ENCODE measurements at regions not wholly inside any gene's neighbourhood (a gene's known extent, or its start where the extent isn't known, plus 50 kb on each side); places are given as distances from the start of the nearest gene placed in this dataset.
"Not testable (repeated sequence)": the region's sequence is repeated elsewhere in the genome, so short reads cannot be mapped to it uniquely, and the experiment has no call there.

DNA sequence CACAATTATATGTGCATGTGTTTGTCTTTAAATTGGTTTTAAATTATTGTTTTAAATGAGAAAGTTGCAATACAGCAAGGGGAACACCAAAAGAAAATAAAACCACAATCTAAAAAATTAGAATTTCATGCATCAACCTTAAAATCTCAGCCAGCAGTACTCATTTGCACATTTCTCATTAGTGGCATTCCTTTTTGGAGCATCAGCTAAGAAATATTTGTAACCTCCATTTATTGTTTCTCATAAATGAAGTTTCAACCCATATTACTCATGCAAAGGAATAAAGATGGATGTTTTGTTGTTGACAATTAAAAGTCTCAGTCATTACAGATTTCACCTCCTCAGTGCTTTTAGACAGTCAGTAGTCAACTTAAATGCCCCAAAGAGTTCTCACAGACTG is 160.1 kb downstream of the TBX15 start:
- in situ Hi-C loops (cut with HindIII; ENCODE audit: low pct_unique_long_range_greater_than_20kb, low sequenced_read_pairs) = no loop called here
- DNase-seq (ENCODE audit: low read depth) = no peak

DNA sequence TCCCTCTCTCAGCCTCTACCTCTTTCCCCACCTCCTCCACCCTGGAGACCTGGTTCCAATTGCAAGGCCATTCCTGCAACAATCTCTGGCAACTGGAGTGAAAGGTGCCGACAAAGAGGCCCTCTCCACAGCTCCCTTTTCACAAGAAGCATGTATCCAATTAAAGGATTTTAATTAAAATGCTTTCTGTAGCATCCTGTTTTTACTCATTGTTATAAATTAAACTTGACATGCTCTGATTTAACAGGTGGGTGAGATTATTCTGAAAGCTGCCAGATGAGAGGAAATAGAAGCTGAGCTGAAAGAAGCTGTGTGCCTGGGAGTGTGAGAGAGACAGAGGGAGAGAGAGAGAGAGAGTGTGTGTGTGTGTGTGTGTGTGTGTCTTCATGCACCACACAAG is 160.5 kb downstream of the TBX15 start:
- in situ Hi-C loops (cut with HindIII; ENCODE audit: low pct_unique_long_range_greater_than_20kb, low sequenced_read_pairs) = no loop called here
- no peak for DNase-seq (ENCODE audit: low read depth)

DNA sequence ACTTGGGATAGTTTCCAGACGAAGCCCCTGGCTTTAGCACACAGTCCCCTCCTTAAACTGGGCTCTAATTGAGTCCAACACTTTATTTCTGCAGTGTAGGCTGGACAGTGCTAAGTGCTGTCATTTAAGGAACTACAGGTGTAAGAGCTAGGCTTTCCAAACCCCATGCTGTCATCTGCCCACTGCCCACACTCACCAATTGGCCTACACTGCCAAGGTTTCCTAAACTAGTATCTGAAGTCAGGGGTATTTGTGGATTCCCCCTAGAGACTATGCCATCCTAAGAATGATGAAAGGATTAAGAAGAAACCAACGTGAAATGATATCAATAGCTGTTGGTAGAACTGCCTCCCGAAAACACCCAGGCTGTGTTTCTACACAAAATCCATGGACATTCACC is 160.9 kb downstream of the TBX15 start:
- in situ Hi-C loops (cut with HindIII; ENCODE audit: low pct_unique_long_range_greater_than_20kb, low sequenced_read_pairs) = no loop called here
- DNase-seq (ENCODE audit: low read depth) = no peak

DNA sequence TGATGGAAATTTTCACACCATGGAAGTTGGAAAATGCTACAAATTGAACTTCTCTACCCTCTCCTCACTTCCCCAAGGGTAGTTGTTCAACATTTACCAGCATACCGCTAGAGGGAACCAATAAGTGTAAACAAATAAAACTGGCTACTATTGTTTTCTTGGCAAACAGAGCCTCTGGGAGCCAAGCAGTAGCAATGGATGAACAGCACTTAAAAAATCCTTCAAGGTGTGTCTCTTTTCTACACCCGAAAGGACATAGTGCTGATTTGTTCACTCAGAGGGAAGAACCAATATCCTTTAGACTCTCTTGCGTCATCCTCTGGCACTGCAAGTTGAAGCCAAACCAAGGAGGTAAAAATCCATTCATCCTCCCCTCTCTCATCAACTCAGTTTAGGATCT is 161.5 kb downstream of the TBX15 start:
- no peak for DNase-seq (ENCODE audit: low read depth)
- in situ Hi-C loops (cut with HindIII; ENCODE audit: low pct_unique_long_range_greater_than_20kb, low sequenced_read_pairs) = no loop called here

DNA sequence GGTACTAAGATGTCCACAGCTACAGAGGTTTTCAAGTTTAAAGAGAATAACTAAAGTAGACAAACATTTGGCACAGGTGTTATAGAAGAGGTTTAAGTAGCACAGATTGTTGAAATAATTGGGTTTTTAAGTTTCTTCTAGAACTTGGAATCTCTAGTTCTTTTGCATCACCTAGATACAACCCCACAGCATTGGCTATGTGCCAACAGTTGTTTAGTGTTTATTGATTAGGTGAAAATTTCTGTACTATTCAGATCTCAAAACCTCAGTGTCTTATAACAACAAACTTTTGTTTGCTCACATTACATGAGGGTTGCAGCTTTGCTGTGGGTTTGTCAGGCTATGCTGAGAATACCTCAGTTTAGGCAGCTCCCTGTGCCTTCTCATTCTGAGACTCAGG is 162.5 kb downstream of the TBX15 start:
- in situ Hi-C loops (cut with HindIII; ENCODE audit: low pct_unique_long_range_greater_than_20kb, low sequenced_read_pairs) = no loop called here
- DNase-seq (ENCODE audit: low read depth) = no peak

DNA sequence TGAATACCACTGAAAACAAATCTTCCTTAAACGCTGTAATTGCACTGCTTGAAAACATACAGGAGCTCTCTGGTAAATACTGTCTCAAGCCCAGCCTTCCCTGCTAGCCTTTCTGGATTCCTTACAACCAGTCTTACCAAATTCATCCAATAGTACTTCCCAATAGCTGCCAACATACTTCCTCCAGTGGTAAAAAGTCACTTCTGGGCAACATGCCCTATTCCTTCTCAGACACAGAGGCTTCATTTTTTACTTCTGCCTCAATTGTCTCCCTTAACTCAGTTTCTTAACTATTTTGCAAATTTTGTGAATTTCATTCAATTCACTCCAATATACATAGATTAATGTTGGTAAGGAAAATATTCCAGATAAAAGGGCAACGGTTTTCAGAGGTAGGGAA is 166.3 kb downstream of the TBX15 start:
- in situ Hi-C loops (cut with HindIII; ENCODE audit: low pct_unique_long_range_greater_than_20kb, low sequenced_read_pairs) = no loop called here
- no peak for DNase-seq (ENCODE audit: low read depth)

DNA sequence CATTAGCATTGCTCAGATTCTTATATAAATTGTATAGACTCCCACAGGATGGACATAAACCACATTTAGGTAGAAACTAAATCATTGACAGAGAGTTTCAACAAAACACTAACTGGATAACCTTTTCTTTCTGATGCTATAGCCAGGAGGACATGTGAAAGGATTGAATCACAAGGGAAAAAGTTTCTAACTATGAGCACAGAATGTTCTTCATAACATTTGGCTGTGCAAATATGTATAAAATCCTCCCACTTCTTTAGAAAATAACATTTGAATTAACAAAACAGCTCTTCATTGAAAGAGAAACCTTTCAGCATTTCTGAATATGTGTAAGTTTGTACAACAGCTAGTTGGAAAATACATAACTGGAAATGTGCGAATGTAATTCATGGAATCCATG is 167.3 kb downstream of the TBX15 start:
- in situ Hi-C loops (cut with HindIII; ENCODE audit: low pct_unique_long_range_greater_than_20kb, low sequenced_read_pairs) = no loop called here
- DNase-seq (ENCODE audit: low read depth) = no peak

DNA sequence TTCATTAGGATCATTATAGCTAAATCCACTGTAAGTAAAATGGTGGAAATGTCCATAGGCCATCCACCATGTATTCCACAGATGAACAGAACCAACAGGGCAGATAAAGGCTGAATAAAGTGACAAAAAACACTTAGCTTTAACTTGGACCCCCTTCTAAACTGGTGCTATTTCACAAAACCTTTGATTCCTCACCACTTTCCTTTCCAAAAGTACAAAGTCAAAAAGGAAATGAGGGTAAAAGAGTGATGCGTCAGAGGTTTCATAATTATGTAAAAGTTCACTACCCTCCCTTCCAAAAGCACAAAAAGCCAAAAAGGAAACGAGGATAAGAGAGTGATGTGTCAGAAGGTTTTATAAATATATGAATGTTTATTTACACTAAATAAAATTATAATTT is 172.2 kb downstream of the TBX15 start:
- in situ Hi-C loops (cut with HindIII; ENCODE audit: low pct_unique_long_range_greater_than_20kb, low sequenced_read_pairs) = no loop called here
- no peak for DNase-seq (ENCODE audit: low read depth)

DNA sequence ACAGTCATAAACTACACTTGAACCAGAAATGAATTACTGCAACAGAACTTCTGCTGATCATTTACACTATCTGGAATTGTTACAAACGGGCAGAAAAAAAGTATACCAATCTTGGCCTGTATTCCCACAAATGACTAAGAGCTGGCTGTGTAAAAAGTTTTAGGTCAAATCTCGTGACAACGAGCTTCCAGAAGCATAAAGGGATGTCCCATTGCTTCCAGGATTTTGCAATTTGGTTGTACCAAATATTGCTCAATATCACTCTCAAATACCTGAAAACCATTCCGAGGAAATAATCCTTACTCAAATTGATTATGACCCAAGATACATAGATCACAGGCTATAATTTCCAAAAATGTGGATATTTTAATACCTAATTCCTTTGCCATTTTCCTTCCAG is 175.6 kb downstream of the TBX15 start:
- DNase-seq (ENCODE audit: low read depth) = no peak
- in situ Hi-C loops (cut with HindIII; ENCODE audit: low pct_unique_long_range_greater_than_20kb, low sequenced_read_pairs) = no loop called here

DNA sequence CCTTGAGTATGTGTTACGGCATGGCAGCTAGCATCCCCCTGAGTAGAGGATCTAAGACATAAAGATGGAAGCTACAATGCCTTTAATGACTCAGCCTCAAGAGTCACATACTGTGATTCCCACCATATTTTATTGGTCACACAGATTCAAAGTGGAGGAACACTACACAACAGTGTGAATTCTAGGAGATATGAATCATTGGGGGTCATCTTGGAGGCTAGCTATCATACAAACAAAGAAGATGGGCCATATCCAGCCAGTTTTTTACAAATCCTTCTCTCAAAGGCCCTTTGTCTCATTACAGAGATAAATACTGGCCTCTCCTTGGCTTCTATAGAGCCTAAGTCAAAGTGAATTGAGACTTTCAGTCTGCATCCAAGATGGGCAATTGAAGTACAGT is 177.0 kb downstream of the TBX15 start:
- in situ Hi-C loops (cut with HindIII; ENCODE audit: low pct_unique_long_range_greater_than_20kb, low sequenced_read_pairs) = no loop called here

DNA sequence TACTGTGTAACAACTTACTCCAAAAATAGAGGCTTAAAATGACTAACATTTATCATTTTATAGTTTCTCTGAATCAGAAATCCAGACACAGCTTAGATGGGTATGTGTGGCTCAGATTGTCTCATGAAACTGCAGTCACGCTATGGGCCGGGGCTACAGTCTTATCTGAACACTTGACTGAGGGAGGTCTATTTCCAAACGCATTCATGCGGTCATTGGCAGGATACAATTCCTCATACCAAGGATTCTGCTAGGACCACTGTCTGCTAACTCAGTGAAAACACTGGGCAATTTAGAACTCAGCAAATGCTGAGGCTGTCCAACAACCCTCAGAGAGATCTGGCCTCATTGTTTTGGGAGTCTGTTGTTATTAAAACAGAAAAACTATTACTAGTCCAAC is 178.6 kb downstream of the TBX15 start:
- in situ Hi-C loops (cut with HindIII; ENCODE audit: low pct_unique_long_range_greater_than_20kb, low sequenced_read_pairs) = no loop called here
- no peak for DNase-seq (ENCODE audit: low read depth)

More for the DNA sequence above, 177.0 kb downstream of the TBX15 start:
- no peak for DNase-seq (ENCODE audit: low read depth)

DNA sequence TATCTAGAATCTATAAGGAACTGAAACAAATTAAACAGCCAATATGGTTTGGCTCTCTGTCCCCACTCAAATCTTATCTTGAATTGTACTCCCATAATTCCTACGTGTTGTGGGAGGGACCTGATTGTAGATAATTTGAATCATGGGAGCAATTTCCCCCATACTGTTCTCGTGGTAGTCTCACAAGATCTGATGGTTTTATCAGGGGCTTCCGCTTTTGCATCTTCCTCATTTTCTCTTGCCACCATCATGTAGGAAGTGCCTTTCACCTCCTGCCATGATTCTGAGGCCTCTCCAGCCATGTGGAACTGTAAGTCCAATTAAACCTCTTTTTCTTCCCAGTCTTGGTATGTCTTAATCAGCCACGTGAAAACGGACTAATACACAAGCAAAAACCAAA is 185.0 kb downstream of the TBX15 start:
- DNase-seq (ENCODE audit: low read depth); in situ Hi-C loops (cut with HindIII; ENCODE audit: low pct_unique_long_range_greater_than_20kb, low sequenced_read_pairs): not testable (repeated sequence)

DNA sequence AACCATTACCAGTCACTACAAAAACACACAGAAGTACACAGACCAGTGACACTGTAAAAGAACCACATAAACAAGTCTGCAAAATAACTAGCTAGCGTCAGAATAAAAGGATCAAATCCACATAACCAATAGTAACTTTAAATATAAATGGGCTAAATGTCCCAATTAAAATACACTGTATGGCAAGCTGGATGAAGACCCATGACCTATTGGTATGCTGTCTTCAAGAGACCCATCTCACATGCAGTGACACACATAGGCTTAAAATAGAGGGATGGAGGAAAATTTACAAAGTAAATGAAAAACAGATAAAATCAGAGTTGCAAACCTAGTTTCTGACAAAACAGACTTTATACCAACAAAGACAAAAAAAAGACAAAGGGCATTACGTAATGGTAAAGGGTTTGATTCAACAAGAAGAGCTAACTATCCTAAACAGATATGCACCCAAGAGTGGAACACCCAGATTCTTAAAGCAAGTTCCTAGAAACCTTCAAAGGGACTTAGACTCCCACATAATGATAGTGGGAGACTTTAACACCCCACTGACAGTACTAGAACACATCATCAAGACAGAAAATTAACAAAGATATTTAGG is 196.9 kb downstream of the TBX15 start:
- in situ Hi-C loops (cut with HindIII; ENCODE audit: low pct_unique_long_range_greater_than_20kb, low sequenced_read_pairs) = no loop called here
- no peak for DNase-seq (ENCODE audit: low read depth)

DNA sequence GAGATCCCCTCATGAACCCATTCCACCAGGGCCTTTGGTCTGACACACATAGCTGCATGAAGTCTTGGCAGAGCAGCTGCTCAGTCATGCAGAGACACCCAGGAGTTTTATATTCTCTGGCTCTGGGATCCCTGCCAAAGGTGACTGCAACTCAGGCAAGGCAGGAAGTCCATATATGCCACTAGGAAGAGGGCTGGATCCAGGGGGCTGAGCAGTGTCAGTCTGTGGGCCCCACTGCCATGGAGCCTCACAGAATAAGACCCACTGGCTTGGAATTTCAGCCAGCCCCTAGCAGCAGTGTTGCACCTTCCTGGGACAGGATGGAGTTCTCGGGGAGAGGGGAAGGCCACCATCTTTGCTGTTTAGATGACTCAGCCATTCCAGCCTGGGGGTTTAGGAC is 199.7 kb downstream of the TBX15 start:
- in situ Hi-C loops (cut with HindIII; ENCODE audit: low pct_unique_long_range_greater_than_20kb, low sequenced_read_pairs) = no loop called here
- peak; percentile 87 for DNase-seq (ENCODE audit: low read depth)

DNA sequence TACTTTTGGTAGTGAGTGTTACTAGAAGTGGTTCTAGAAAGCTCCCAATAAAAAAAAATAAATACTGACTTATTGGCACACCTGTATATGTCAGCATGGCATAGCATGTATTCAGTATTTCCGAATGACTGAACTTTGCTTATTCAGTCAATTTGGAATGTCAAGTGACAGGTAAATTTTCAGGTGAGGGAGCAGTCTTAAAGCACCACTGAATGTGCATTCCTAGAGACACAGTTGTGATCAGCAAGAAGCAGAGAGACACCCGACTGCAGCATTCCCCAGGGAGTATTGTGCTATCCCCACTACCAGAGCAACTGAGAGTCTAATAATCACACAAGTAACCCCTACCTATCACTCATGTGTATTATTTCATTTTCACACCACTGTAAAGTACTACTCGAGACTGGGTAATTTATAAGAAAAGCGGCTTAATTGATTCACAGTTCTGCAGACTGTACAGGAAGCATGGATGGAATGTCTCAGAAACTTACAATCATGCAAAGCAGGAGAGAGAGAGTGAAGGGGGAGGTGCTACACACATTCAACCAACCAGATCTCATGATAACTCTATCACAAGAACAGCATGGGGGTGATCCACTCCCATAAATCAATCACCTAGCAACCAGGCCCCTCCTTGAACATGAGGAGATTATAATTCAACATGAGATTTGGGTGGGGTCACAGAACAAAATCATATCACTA is 201.5 kb downstream of the TBX15 start:
- in situ Hi-C loops (cut with HindIII; ENCODE audit: low pct_unique_long_range_greater_than_20kb, low sequenced_read_pairs) = no loop called here

DNA sequence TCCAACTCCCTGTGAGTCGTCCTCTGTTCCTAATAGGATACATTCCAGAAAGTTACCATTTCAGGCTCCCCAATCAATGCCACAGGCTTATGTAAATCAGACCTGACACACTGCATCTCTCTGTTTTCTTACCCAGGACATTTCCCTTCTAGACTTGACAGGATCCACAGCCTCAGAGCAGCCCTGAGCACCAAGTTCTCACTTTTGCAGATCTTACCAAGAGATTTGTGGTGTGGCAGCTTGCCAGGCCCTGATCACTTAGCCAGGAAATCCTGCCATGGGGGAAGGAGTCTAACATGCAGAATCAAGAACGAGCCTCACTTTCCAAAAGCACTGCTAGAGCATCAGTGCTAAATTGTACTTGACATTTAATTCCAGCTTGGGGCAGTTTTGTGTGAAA is 202.9 kb downstream of the TBX15 start:
- peak; percentile 34 for DNase-seq (ENCODE audit: low read depth)
- in situ Hi-C loops (cut with HindIII; ENCODE audit: low pct_unique_long_range_greater_than_20kb, low sequenced_read_pairs) = no loop called here

More for the DNA sequence above, 201.5 kb downstream of the TBX15 start:
- peak; percentile 3 for DNase-seq (ENCODE audit: low read depth)

DNA sequence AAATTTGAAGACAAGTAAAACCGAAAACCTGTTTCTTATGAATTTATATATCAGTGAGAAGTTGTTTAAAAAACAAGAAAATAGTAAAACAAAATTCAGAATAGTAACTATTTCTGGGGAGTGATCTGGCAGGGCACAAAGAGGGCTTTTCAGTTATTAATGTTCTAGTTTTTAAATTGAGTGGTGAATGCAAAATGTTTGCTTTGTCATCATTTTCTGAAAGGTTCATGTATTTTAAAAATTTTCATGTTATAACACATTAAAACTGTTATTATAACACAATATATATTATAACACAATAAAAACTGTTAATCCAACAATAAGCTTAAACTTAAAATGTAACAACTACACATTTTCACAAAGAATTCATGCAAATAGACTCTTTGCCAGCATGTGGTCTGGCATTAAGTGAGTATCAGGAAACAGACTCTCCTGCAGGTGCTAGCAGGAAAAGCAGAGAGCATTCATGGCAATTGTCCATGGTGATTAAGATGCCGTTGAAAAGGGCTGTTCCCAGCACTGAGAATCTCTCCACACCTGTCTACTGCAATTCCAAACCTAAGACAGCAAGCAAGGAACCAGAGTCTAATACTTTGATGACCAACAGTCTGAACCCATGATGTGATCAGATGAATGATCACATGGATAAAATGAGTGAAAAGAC is 204.9 kb downstream of the TBX15 start:
- in situ Hi-C loops (cut with HindIII; ENCODE audit: low pct_unique_long_range_greater_than_20kb, low sequenced_read_pairs) = no loop called here
- DNase-seq (ENCODE audit: low read depth) = no peak

DNA sequence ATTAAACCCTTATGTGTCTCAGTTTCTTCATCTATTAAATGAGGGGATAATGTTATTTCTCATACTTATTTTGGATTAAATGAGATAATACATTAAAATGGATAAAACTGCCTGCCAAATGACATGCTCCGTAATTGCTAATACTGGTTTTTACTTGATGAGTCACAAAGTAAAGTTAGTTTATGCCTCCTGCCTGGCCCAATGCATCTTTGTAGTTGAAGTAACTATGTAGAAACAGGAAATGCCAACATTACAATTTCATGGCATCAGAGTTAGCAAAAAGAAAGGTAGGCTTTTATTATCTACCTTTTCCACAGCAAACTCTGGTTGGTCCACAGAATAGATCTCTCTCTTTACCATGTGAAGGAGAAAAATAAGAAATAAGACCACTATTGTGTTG is 214.5 kb downstream of the TBX15 start:
- in situ Hi-C loops (cut with HindIII; ENCODE audit: low pct_unique_long_range_greater_than_20kb, low sequenced_read_pairs) = no loop called here
- DNase-seq (ENCODE audit: low read depth) = no peak

DNA sequence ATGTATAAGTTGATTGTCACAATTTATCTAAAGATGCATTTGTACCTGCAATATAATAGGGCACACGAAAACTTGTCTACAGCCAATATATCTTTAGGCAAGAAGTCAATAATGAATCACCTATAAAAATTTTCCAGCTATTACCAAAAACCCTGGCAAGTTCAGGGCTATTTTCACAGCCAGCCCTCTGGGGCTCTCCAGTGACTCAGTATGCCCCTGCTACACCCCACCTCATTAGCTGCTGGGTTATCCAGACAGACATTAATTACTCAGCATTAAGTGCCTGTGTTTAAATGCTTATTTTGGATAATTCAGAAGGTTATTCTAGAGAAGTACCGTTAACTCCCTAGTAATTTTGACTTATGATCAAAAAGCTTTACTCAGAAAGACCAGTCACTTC is 220.2 kb downstream of the TBX15 start:
- in situ Hi-C loops (cut with HindIII; ENCODE audit: low pct_unique_long_range_greater_than_20kb, low sequenced_read_pairs) = no loop called here
- peak; percentile 12 for DNase-seq (ENCODE audit: low read depth)

DNA sequence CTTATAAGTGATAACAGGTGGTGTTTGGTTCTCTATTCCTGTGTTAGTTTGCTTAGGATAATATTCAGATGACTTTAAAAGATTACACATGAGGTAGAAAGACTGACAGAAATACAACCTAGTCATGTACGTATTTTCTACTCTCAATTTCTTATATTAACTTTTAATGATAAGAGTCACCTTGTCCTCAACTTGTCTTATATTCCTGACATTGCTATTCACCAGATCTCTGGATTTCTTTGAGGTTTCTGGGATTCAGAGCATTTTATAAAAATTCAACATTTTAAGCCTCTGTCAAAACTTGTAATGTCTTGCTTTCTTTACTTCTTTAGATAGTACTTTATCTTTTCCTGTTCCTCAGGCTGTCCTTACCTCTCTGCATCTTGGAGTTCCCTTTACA is 234.2 kb downstream of the TBX15 start:
- in situ Hi-C loops (cut with HindIII; ENCODE audit: low pct_unique_long_range_greater_than_20kb, low sequenced_read_pairs) = no loop called here
- no peak for DNase-seq (ENCODE audit: low read depth)

Measured in Caki2 (cell line).